ENCODE measurements at regions not wholly inside any gene's neighbourhood (a gene's known extent, or its start where the extent isn't known, plus 50 kb on each side); places are given as distances from the start of the nearest gene placed in this dataset.

DNA sequence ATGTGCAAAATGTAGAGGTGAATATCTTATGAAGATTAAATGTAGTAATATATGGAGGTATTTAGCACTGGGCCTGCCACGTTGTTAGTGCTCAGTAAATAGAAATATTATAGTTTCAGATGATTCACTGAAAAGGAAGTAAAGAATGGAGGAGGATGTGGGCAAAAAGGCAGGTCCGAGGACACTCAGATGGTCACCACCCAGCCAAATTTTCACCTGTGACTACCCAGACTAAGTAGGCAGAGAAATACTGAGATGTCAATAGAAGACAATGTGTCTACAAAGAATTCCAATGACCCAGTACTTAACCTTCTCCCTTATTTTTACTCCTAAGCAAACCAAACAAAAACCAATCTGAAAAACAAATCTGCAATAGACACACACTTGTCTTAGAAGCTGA, 70.3 kb upstream of the ATP10B start:
- no peak overlapping the region for H3K4me3 ChIP-seq (ENCODE audit: low read depth in 1 of 2, low read length in 2 of 2)
- peaks cover 53 to 57% of the 10 kb centered on the region in 2 donors for H3K4me1 ChIP-seq (ENCODE audit: control insufficient read depth in 1 of 2, insufficient read depth in 2 of 2, low read length in 2 of 2)
- no peak overlapping the region for H3K27ac ChIP-seq (ENCODE audit: low read depth, low read length)
- no peak overlapping the region for H3K9ac ChIP-seq (ENCODE audit: low read depth in 1 of 2, low read length in 2 of 2)
- no peaks in the 10 kb centered on the region for H3K36me3 ChIP-seq (ENCODE audit: control insufficient read depth in 1 of 2, insufficient read depth in 2 of 2, low read length in 2 of 2)
- H3K27me3 ChIP-seq (ENCODE audit: control insufficient read depth in 1 of 2, insufficient read depth in 2 of 2, low read length in 2 of 2) = no peaks in the 10 kb centered on the region
- no peaks in the 10 kb centered on the region for H3K9me3 ChIP-seq (ENCODE audit: control insufficient read depth in 1 of 2, low read length in 2 of 2)

DNA sequence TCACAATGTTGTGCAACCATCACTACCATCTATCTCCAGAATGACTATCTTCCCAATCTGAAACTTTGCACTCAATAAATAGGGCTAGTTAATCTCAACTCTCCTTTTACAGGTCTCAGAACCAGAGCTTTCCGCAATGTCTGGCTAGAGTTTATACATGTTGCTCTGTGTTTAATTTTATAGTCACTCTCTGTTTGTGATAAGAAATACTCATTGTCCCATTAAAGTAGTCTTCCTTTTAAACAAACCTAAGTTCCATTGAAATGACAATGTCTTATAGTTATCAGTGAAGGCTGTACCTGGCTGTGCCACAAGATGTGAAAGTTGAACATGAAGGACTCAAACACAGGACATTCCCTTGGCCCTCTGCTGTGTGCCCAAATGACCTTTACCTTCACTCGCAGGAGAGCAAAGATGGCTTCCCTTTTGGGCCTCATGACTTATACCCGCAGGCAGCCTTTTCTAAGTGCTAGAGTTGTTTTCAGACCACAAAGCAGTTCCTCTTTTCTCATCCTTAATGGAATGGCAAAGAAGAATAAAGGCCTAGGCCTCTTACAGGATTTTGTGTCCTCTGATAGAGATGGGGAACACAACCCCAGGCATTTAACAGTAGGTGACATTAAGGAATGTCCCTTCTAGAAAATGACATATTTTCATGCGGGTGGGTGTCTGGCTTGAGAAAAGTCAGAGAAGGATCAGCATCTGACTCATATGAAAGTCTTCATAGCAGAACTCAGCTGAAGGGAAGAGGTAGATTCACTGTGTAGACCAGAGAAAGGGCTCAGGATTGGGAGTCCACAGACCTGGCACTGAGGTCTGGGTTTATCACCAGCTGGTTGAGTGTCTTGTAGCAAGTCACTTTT, 69.6 kb upstream of the ATP10B start:
- Histone ChIP-seq H3K4me3 (ENCODE audit: low read depth in 1 of 2, low read length in 2 of 2) (no peak overlapping the region), H3K27me3 (ENCODE audit: control insufficient read depth in 1 of 2, insufficient read depth in 2 of 2, low read length in 2 of 2) (no peaks in the 10 kb centered on the region), H3K9ac (ENCODE audit: low read depth in 1 of 2, low read length in 2 of 2) (no peak overlapping the region), H3K9me3 (ENCODE audit: control insufficient read depth in 1 of 2, low read length in 2 of 2) (no peaks in the 10 kb centered on the region), H3K27ac (ENCODE audit: low read depth, low read length) (no peak overlapping the region), H3K4me1 (ENCODE audit: control insufficient read depth in 1 of 2, insufficient read depth in 2 of 2, low read length in 2 of 2) (peaks cover 49 to 50% of the 10 kb centered on the region in 2 donors), H3K36me3 (ENCODE audit: control insufficient read depth in 1 of 2, insufficient read depth in 2 of 2, low read length in 2 of 2) (no peaks in the 10 kb centered on the region)

DNA sequence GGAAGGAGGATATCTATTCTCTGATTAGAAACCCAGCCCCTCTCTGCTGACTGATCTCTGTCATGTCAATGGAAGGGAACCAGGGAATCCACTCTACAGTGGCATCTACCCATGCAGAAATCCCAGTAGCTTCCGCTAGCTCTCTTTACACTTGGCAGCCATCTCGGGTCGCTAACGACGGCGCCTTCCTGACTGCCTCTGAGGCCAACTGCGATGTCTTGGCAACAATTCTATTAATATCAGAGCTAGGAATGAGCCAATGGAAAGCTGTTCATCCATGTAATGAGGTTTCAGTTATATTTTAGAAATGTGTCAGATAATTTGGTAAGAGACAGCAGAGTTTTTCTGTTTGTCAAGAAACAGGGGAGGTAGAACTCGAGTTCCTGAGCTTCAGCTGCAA, 67.6 kb upstream of the ATP10B start:
- Histone ChIP-seq H3K27ac (ENCODE audit: low read depth, low read length) (no peak overlapping the region), H3K4me1 (ENCODE audit: control insufficient read depth in 1 of 2, insufficient read depth in 2 of 2, low read length in 2 of 2) (peaks cover 29 to 30% of the 10 kb centered on the region in 2 donors), H3K9ac (ENCODE audit: low read depth in 1 of 2, low read length in 2 of 2) (no peak overlapping the region), H3K27me3 (ENCODE audit: control insufficient read depth in 1 of 2, insufficient read depth in 2 of 2, low read length in 2 of 2) (no peaks in the 10 kb centered on the region), H3K9me3 (ENCODE audit: control insufficient read depth in 1 of 2, low read length in 2 of 2) (no peaks in the 10 kb centered on the region), H3K4me3 (ENCODE audit: low read depth in 1 of 2, low read length in 2 of 2) (no peak overlapping the region), H3K36me3 (ENCODE audit: control insufficient read depth in 1 of 2, insufficient read depth in 2 of 2, low read length in 2 of 2) (no peaks in the 10 kb centered on the region)

DNA sequence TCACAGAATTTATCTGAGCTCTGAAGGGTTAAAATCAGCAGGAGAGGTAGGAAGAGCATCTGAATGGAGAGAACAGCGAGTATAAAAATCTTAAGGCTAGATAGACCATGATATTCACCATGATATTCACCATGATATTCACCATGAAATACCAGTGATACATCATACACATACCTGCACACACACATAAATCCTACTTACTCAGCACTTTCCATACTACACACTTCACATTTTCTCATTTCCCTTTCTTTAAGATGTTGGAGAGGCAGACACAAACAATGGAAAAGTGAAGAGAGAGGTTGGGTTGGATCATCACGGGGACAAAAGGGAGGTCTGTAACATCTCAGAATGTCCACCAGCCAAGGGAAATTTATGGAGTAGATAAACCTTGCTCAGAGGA, 66.4 kb upstream of the ATP10B start:
- H3K36me3 ChIP-seq (ENCODE audit: control insufficient read depth in 1 of 2, insufficient read depth in 2 of 2, low read length in 2 of 2) = no peaks in the 10 kb centered on the region
- no peak overlapping the region for H3K9ac ChIP-seq (ENCODE audit: low read depth in 1 of 2, low read length in 2 of 2)
- H3K27ac ChIP-seq (ENCODE audit: low read depth, low read length) = no peak overlapping the region
- H3K27me3 ChIP-seq (ENCODE audit: control insufficient read depth in 1 of 2, insufficient read depth in 2 of 2, low read length in 2 of 2) = no peaks in the 10 kb centered on the region
- peaks cover 18 to 20% of the 10 kb centered on the region in 2 donors for H3K4me1 ChIP-seq (ENCODE audit: control insufficient read depth in 1 of 2, insufficient read depth in 2 of 2, low read length in 2 of 2)
- no peaks in the 10 kb centered on the region for H3K9me3 ChIP-seq (ENCODE audit: control insufficient read depth in 1 of 2, low read length in 2 of 2)
- H3K4me3 ChIP-seq (ENCODE audit: low read depth in 1 of 2, low read length in 2 of 2) = no peak overlapping the region

DNA sequence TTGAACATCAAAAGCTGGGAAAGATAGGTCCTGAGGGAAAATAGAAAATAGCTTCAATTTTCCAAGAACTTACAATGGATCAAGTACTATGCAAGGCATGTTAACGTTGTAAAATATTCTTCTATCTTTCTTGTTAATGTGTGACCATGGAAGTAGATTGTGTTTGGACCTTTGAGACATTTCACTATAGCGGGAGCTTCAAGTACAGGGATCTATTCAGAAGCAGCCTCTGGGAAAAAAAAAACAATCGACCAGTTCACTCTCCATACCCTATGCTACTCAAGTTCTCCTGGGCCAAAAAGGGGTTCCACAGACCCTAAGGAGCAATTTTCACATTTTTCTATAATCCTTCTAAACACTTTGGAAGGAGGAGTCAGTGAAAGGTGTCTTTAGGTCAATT, 54.1 kb upstream of the ATP10B start:
- no peaks in the 10 kb centered on the region for H3K27me3 ChIP-seq (ENCODE audit: control insufficient read depth in 1 of 2, insufficient read depth in 2 of 2, low read length in 2 of 2)
- no peak overlapping the region for H3K27ac ChIP-seq (ENCODE audit: low read depth, low read length)
- no peaks in the 10 kb centered on the region for H3K9me3 ChIP-seq (ENCODE audit: control insufficient read depth in 1 of 2, low read length in 2 of 2)
- no peaks in the 10 kb centered on the region for H3K36me3 ChIP-seq (ENCODE audit: control insufficient read depth in 1 of 2, insufficient read depth in 2 of 2, low read length in 2 of 2)
- H3K4me3 ChIP-seq (ENCODE audit: low read depth in 1 of 2, low read length in 2 of 2) = no peak overlapping the region
- H3K4me1 ChIP-seq (ENCODE audit: control insufficient read depth in 1 of 2, insufficient read depth in 2 of 2, low read length in 2 of 2) = peaks cover 27 to 35% of the 10 kb centered on the region in 2 donors
- H3K9ac ChIP-seq (ENCODE audit: low read depth in 1 of 2, low read length in 2 of 2) = no peak overlapping the region

DNA sequence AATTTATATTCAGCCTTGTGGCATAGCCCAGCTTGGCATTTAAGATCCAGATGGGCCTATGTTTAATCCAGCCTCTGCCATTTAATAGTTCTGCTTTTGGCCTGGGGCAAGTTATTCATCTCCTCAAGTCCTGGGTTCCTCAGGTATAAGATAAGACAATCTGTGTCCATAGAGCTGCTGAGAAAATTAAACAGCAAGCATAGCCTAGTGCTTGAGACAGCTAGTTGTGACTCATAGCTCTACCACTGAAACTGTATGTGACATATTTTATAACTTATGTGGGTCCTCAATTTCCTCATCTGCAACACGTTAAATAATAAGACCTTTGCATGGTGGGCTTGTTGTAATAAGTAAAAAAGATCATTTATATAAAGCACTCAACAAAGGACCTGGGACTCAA, 53.3 kb upstream of the ATP10B start:
- Histone ChIP-seq H3K36me3 (ENCODE audit: control insufficient read depth in 1 of 2, insufficient read depth in 2 of 2, low read length in 2 of 2) (no peaks in the 10 kb centered on the region), H3K9me3 (ENCODE audit: control insufficient read depth in 1 of 2, low read length in 2 of 2) (no peaks in the 10 kb centered on the region), H3K27me3 (ENCODE audit: control insufficient read depth in 1 of 2, insufficient read depth in 2 of 2, low read length in 2 of 2) (no peaks in the 10 kb centered on the region), H3K9ac (ENCODE audit: low read depth in 1 of 2, low read length in 2 of 2) (no peak overlapping the region), H3K4me1 (ENCODE audit: control insufficient read depth in 1 of 2, insufficient read depth in 2 of 2, low read length in 2 of 2) (peaks cover 27 to 38% of the 10 kb centered on the region in 2 donors), H3K4me3 (ENCODE audit: low read depth in 1 of 2, low read length in 2 of 2) (no peak overlapping the region), H3K27ac (ENCODE audit: low read depth, low read length) (no peak overlapping the region)

DNA sequence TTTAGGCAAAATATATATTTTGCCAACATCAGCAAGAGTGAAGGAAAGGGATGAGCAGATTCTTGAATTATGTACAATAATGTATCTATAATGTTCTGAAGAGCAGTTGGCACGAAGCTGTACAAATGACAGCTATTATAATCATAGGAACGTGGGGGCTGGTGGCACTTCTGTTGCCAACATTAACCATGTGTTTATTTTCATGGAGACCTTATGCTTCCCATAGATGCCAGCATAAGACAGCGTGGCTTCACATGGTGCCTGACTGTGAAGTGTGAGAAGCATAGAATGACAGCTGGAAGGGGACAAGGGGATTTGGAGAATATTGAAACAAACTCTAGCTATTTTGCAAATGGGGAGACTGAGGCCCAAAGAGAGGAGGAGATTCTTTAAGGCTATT, 52.6 kb upstream of the ATP10B start:
- no peaks in the 10 kb centered on the region for H3K27me3 ChIP-seq (ENCODE audit: control insufficient read depth in 1 of 2, insufficient read depth in 2 of 2, low read length in 2 of 2)
- peaks cover 27 to 38% of the 10 kb centered on the region in 2 donors for H3K4me1 ChIP-seq (ENCODE audit: control insufficient read depth in 1 of 2, insufficient read depth in 2 of 2, low read length in 2 of 2)
- no peaks in the 10 kb centered on the region for H3K9me3 ChIP-seq (ENCODE audit: control insufficient read depth in 1 of 2, low read length in 2 of 2)
- H3K9ac ChIP-seq (ENCODE audit: low read depth in 1 of 2, low read length in 2 of 2) = no peak overlapping the region
- no peak overlapping the region for H3K4me3 ChIP-seq (ENCODE audit: low read depth in 1 of 2, low read length in 2 of 2)
- H3K27ac ChIP-seq (ENCODE audit: low read depth, low read length) = no peak overlapping the region
- no peaks in the 10 kb centered on the region for H3K36me3 ChIP-seq (ENCODE audit: control insufficient read depth in 1 of 2, insufficient read depth in 2 of 2, low read length in 2 of 2)

DNA sequence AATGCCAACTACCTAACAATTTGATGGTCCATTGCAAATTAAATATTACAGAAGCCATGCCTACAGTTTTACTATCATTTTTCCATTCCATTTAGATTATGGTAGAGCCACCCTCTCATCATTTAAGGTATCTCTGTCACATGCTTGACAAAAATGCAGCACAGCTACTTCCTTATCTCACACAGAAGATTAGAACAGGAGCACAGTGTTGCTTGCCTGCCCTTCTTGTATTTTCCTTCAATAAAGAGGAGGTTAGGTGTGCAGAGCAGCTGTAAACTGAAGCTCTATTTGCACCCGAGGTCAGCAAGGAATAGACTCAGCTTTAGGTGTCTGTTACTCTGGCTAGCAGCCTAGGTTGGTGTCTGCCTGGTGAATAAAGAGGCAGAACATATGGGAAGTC, 51.5 kb upstream of the ATP10B start:
- H3K27ac ChIP-seq (ENCODE audit: low read depth, low read length) = no peak overlapping the region
- H3K9ac ChIP-seq (ENCODE audit: low read depth in 1 of 2, low read length in 2 of 2) = no peak overlapping the region
- H3K4me1 ChIP-seq (ENCODE audit: control insufficient read depth in 1 of 2, insufficient read depth in 2 of 2, low read length in 2 of 2) = peaks cover 27 to 38% of the 10 kb centered on the region in 2 donors

DNA sequence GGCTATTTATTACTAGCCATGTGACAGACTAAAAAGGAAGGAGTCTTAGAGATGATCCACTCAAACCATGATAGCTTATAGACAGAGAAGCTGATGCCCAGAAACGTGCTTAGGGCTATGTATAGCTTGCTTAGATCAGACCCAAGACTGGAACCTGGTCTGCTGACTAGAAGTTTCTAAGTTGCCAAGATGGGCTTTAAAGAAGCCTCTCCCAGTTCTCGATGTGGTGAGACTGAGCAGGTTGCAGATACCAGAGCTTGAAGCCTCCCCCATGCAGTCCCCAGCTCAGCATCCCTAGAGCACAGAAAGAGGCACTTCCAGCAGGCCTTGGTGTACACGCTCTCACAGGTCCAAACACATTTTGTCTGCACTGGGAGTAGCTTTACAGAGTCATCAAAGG, 51.1 kb upstream of the ATP10B start:
- Histone ChIP-seq H3K36me3 (ENCODE audit: control insufficient read depth in 1 of 2, insufficient read depth in 2 of 2, low read length in 2 of 2) (no peaks in the 10 kb centered on the region), H3K4me3 (ENCODE audit: low read depth in 1 of 2, low read length in 2 of 2) (no peak overlapping the region), H3K9ac (ENCODE audit: low read depth in 1 of 2, low read length in 2 of 2) (no peak overlapping the region), H3K27ac (ENCODE audit: low read depth, low read length) (no peak overlapping the region), H3K4me1 (ENCODE audit: control insufficient read depth in 1 of 2, insufficient read depth in 2 of 2, low read length in 2 of 2) (peaks cover 27 to 38% of the 10 kb centered on the region in 2 donors), H3K27me3 (ENCODE audit: control insufficient read depth in 1 of 2, insufficient read depth in 2 of 2, low read length in 2 of 2) (no peaks in the 10 kb centered on the region), H3K9me3 (ENCODE audit: control insufficient read depth in 1 of 2, low read length in 2 of 2) (no peaks in the 10 kb centered on the region)

More for the DNA sequence above, 51.5 kb upstream of the ATP10B start:
- H3K9me3 ChIP-seq (ENCODE audit: control insufficient read depth in 1 of 2, low read length in 2 of 2) = no peaks in the 10 kb centered on the region
- no peaks in the 10 kb centered on the region for H3K36me3 ChIP-seq (ENCODE audit: control insufficient read depth in 1 of 2, insufficient read depth in 2 of 2, low read length in 2 of 2)
- H3K27me3 ChIP-seq (ENCODE audit: control insufficient read depth in 1 of 2, insufficient read depth in 2 of 2, low read length in 2 of 2) = no peaks in the 10 kb centered on the region
- H3K4me3 ChIP-seq (ENCODE audit: low read depth in 1 of 2, low read length in 2 of 2) = no peak overlapping the region
